AG20443 (cell line): ENCODE measurements at regions not wholly inside any gene's neighbourhood (a gene's known extent, or its start where the extent isn't known, plus 50 kb on each side); places are given as distances from the start of the nearest gene placed in this dataset.
"Not testable (repeated sequence)": the region's sequence is repeated elsewhere in the genome, so short reads cannot be mapped to it uniquely, and the experiment has no call there.

ENCODE experiments used
- DNase-seq: peaks from one replicate; pipeline ENCODE4 v3.0.0; 2012; ENCODE audit warnings: low spot score, mixed read lengths

GRCh38 chrX:137646472-137646871, 80.5 kb downstream of the ZIC3 start:
- DNase-seq: no peak

GRCh38 chrX:137651647-137652046, 85.7 kb downstream of the ZIC3 start:
- DNase-seq: no peak

- no peak for DNase-seq
These were observed 86.2 kb downstream of the ZIC3 start for GRCh38 chrX:137652086-137652485.

GRCh38 chrX:137654481-137654880, 88.6 kb downstream of the ZIC3 start:
- DNase-seq: no peak

- no peak for DNase-seq
These were observed 101.8 kb downstream of the ZIC3 start for GRCh38 chrX:137667776-137668175.

GRCh38 chrX:137684591-137684990, 118.7 kb downstream of the ZIC3 start:
- DNase-seq: no peak

- DNase-seq: no peak
These were observed 129.5 kb downstream of the ZIC3 start for GRCh38 chrX:137695417-137695816.

- no peak for DNase-seq
These were observed 141.4 kb downstream of the ZIC3 start for GRCh38 chrX:137707348-137707747.

- no peak for DNase-seq
These were observed 176.9 kb downstream of the ZIC3 start for GRCh38 chrX:137742846-137743245.

- no peak for DNase-seq
These were observed 177.5 kb downstream of the ZIC3 start for GRCh38 chrX:137743414-137743813.

- DNase-seq: no peak
These were observed 180.4 kb downstream of the ZIC3 start for GRCh38 chrX:137746289-137746688.

- DNase-seq: no peak
These were observed 181.5 kb downstream of the ZIC3 start for GRCh38 chrX:137747244-137748043.

- no peak for DNase-seq
These were observed 182.9 kb downstream of the ZIC3 start for GRCh38 chrX:137748827-137749226.

- DNase-seq: no peak
These were observed 183.3 kb downstream of the ZIC3 start for GRCh38 chrX:137749246-137749645.

GRCh38 chrX:137771537-137771936, 205.6 kb downstream of the ZIC3 start:
- no peak for DNase-seq

GRCh38 chrX:137792214-137792613, 226.3 kb downstream of the ZIC3 start:
- no peak for DNase-seq

- not testable (repeated sequence) for DNase-seq
These were observed 232.0 kb downstream of the ZIC3 start for GRCh38 chrX:137797926-137798325.

- no peak for DNase-seq
These were observed 257.3 kb downstream of the ZIC3 start for GRCh38 chrX:137823257-137823656.

GRCh38 chrX:137847376-137847775, 281.4 kb downstream of the ZIC3 start:
- DNase-seq: no peak

- DNase-seq: no peak
These were observed 282.5 kb downstream of the ZIC3 start for GRCh38 chrX:137848266-137848905.

- no peak for DNase-seq
These were observed 286.6 kb downstream of the ZIC3 start for GRCh38 chrX:137852502-137852901.

- DNase-seq: no peak
These were observed 289.6 kb downstream of the ZIC3 start for GRCh38 chrX:137855490-137855889.

- no peak for DNase-seq
These were observed 292.2 kb downstream of the ZIC3 start for GRCh38 chrX:137858106-137858505.

- no peak for DNase-seq
These were observed 312.5 kb downstream of the ZIC3 start for GRCh38 chrX:137878401-137878800.
